PC-9 (cell line): ENCODE measurements at regions not wholly inside any gene's neighbourhood (a gene's known extent, or its start where the extent isn't known, plus 50 kb on each side); places are given as distances from the start of the nearest gene placed in this dataset.
"Not testable (repeated sequence)": the region's sequence is repeated elsewhere in the genome, so short reads cannot be mapped to it uniquely, and the experiment has no call there.

Source experiments
- BruUV-seq: library from RNA; stranded (reverse); fragments of 400-500 nt; replicated peaks from 2 replicates; lab custom pipeline; 2021; lab: Mats Ljungman, UMichigan
- CTCF ChIA-PET: fragments of 300-600 bp; sonication (Branson Sonifier 250); formaldehyde crosslinking; loops from one replicate; lab custom pipeline; 2022; ENCODE audit warnings: antibody characterized with exemption; lab: Charles Lee
- POLR2A ChIA-PET: fragments of 300-600 bp; sonication (Branson Sonifier 250); formaldehyde crosslinking; loops from one replicate; lab custom pipeline; 2022; ENCODE audit warnings: antibody characterized with exemption; ENCODE audit not compliant: unreplicated experiment; lab: Charles Lee
- DNase-seq, 2 experiments: peaks; one replicate each; pipeline versions ENCODE4 v3.0.0 to v3.0.0-alpha.2; 2015 to 2022; ENCODE audit warnings: mixed read lengths in 1 of 2
- H2AFZ ChIP-seq: fragments of 200-600 bp; sonication (generic); 2 replicates; pipeline ENCODE4 v1.8.1; 2017; ENCODE audit warnings: antibody characterized with exemption
- H3F3A ChIP-seq: fragments of 200-600 bp; sonication (generic); 2 replicates; pipeline ENCODE4 v1.8.1; 2017; ENCODE audit warnings: antibody characterized with exemption, mild to moderate bottlenecking, low read depth; ENCODE audit not compliant: insufficient read depth
- H3K27ac ChIP-seq: fragments of 200-600 bp; sonication (generic); 2 replicates; pipeline ENCODE4 v1.6.1; 2016; ENCODE audit warnings: mixed run types
- H3K27me3 ChIP-seq: fragments of 200-600 bp; sonication (generic); 2 replicates; pipeline ENCODE4 v1.6.1; 2016; ENCODE audit warnings: low read depth, mixed run types; ENCODE audit not compliant: insufficient read depth
- H3K36me3 ChIP-seq: fragments of 200-600 bp; sonication (generic); 2 replicates; pipeline ENCODE4 v1.6.1; 2016; ENCODE audit warnings: low read depth, mixed run types
- H3K4me1 ChIP-seq: fragments of 200-600 bp; sonication (generic); replicated peaks from 2 replicates; pipeline ENCODE4 v1.6.1; 2016; ENCODE audit warnings: mixed run types; ENCODE audit not compliant: insufficient read depth
- H3K4me2 ChIP-seq: fragments of 200-600 bp; sonication (generic); 2 replicates; pipeline ENCODE4 v1.6.1; 2017; ENCODE audit warnings: mixed run types
- H3K4me3 ChIP-seq: fragments of 200-600 bp; sonication (generic); 2 replicates; pipeline ENCODE4 v1.6.1; 2016; ENCODE audit warnings: mixed run types
- H3K79me2 ChIP-seq: fragments of 200-600 bp; sonication (generic); 2 replicates; pipeline ENCODE4 v1.6.1; 2017; ENCODE audit warnings: low read depth, mixed run types
- H3K9me2 ChIP-seq: fragments of 200-600 bp; sonication (generic); 2 replicates; pipeline ENCODE4 v1.8.1; 2017; ENCODE audit warnings: mild to moderate bottlenecking; ENCODE audit not compliant: insufficient read depth
- H3K9me3 ChIP-seq: fragments of 200-600 bp; sonication (generic); 2 replicates; pipeline ENCODE4 v1.8.1; 2016; ENCODE audit warnings: low read depth; ENCODE audit not compliant: insufficient read depth
- H4K20me1 ChIP-seq: fragments of 200-600 bp; sonication (generic); 2 replicates; pipeline ENCODE4 v1.8.1; 2017; ENCODE audit not compliant: insufficient read depth
- EZH2 ChIP-seq: fragments of 200-600 bp; sonication (generic); IDR thresholded peaks from 2 replicates; pipeline ENCODE4 v1.8.0; 2017; ENCODE audit warnings: antibody characterized with exemption, low read depth
- intact Hi-C: fragments of 100-400 bp; cut with micrococcal nuclease; formaldehyde crosslinking; loops from one replicate; pipeline ENCODE4 v1.10.0; 2022; ENCODE audit not compliant: unreplicated experiment
- TF ChIP-seq, protein P1 (sequence below): fragments of 200-600 bp; sonication (generic); conservative IDR thresholded peaks from 2 replicates; pipeline ENCODE4 v1.6.1; 2017; ENCODE audit warnings: mixed run types, antibody characterized with exemption, mild to moderate bottlenecking, moderate library complexity

- BruUV-seq: no TSS peak
- no peaks in the 10 kb centered on the region for H3K9me3 ChIP-seq
These were observed 66.5 kb upstream of the ZNF267 start for GRCh38 chr16:31807086-31807485.

GRCh38 chr16:31810863-31811262 is 62.7 kb upstream of the ZNF267 start:
- H3K27ac ChIP-seq: no peak overlapping the region
- no peaks in the 10 kb centered on the region for H3K4me1 ChIP-seq
- H3F3A ChIP-seq: no peaks in the 10 kb centered on the region
- no peaks in the 10 kb centered on the region for H3K36me3 ChIP-seq
- H3K9me2 ChIP-seq: no peaks in the 10 kb centered on the region
- no peak overlapping the region for H2AFZ ChIP-seq
- ChIA-PET POLR2A (no interaction called here), CTCF (no interaction called here)
- intact Hi-C loops: no loop called here
- H3K4me3 ChIP-seq: no peak overlapping the region
- H3K4me2 ChIP-seq: no peak overlapping the region
- DNase-seq: no peak
- no TSS peak for BruUV-seq
- TF ChIP-seq EZH2: no peak
- TF ChIP-seq, protein P1, sequence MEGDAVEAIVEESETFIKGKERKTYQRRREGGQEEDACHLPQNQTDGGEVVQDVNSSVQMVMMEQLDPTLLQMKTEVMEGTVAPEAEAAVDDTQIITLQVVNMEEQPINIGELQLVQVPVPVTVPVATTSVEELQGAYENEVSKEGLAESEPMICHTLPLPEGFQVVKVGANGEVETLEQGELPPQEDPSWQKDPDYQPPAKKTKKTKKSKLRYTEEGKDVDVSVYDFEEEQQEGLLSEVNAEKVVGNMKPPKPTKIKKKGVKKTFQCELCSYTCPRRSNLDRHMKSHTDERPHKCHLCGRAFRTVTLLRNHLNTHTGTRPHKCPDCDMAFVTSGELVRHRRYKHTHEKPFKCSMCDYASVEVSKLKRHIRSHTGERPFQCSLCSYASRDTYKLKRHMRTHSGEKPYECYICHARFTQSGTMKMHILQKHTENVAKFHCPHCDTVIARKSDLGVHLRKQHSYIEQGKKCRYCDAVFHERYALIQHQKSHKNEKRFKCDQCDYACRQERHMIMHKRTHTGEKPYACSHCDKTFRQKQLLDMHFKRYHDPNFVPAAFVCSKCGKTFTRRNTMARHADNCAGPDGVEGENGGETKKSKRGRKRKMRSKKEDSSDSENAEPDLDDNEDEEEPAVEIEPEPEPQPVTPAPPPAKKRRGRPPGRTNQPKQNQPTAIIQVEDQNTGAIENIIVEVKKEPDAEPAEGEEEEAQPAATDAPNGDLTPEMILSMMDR: no peak
- H3K9me3 ChIP-seq: no peaks in the 10 kb centered on the region
- no peaks in the 10 kb centered on the region for H4K20me1 ChIP-seq
- peaks cover 67% of the 10 kb centered on the region for H3K27me3 ChIP-seq
- no peaks in the 10 kb centered on the region for H3K79me2 ChIP-seq

More at GRCh38 chr16:31807086-31807485, 66.5 kb upstream of the ZNF267 start:
- no peaks in the 10 kb centered on the region for H3K79me2 ChIP-seq
- no peaks in the 10 kb centered on the region for H3K4me1 ChIP-seq
- no peak overlapping the region for H3K4me2 ChIP-seq
- no peaks in the 10 kb centered on the region for H3F3A ChIP-seq
- CTCF ChIA-PET: no interaction called here
- H3K27ac ChIP-seq: no peak overlapping the region
- H4K20me1 ChIP-seq: no peaks in the 10 kb centered on the region
- POLR2A ChIA-PET: no interaction called here
- TF ChIP-seq EZH2: no peak
- TF ChIP-seq, protein P1: no peak
- peaks cover 55% of the 10 kb centered on the region for H3K27me3 ChIP-seq
- DNase-seq: no peak
- intact Hi-C loops: loop anchor here (5.0 kb wide), 1 partner anchor 40 kb away; no protein-coding TSS in a partner anchor
- no peak overlapping the region for H2AFZ ChIP-seq
- H3K36me3 ChIP-seq: no peaks in the 10 kb centered on the region
- H3K9me2 ChIP-seq: no peaks in the 10 kb centered on the region
- H3K4me3 ChIP-seq: no peak overlapping the region

- CTCF ChIA-PET, H3K36me3 ChIP-seq, H3K27ac ChIP-seq, H3K9me2 ChIP-seq, H3K9me3 ChIP-seq, intact Hi-C loops, DNase-seq, POLR2A ChIA-PET, H2AFZ ChIP-seq, H4K20me1 ChIP-seq, H3F3A ChIP-seq, H3K79me2 ChIP-seq, H3K4me2 ChIP-seq, H3K4me1 ChIP-seq, BruUV-seq, H3K4me3 ChIP-seq: not testable (repeated sequence)
- H3K27me3 ChIP-seq: peaks cover 62% of the 10 kb centered on the region
These were observed 57.5 kb upstream of the ZNF267 start for GRCh38 chr16:31816141-31816540.

DNA sequence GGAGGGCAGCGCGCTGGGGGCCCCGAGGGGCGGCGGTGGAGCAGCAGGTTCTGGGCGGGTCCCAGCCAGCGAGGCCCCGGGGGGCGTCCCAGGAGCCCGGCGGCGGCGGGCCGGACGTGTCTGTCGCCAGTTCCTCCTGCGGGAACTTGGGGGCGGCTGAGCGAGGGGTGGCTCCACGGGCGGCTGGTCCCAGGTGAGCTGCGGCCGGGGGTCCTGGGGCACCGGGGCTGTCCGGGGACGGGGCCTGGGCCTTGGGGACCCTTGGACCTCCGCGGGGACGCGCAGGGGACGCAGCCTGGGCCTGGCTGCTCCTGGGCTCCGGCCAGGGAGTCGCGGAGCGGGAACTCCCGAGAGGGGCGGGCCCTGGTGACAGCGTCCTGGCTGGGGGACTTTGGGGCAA is 54.2 kb upstream of the ZNF267 start:
- CTCF ChIA-PET: no interaction called here
- intact Hi-C loops: no loop called here

More for the DNA sequence above, 54.2 kb upstream of the ZNF267 start:
- Histone ChIP-seq H3K4me1 (no peaks in the 10 kb centered on the region), H3K9me3 (no peaks in the 10 kb centered on the region), H3K27me3 (peaks cover 76% of the 10 kb centered on the region), H3F3A (no peaks in the 10 kb centered on the region), H3K4me3 (no peak overlapping the region), H3K9me2 (no peaks in the 10 kb centered on the region; the same call in 1 of the 2 replicates), H2AFZ (no peak overlapping the region), H3K4me2 (no peak overlapping the region), H3K27ac (no peak overlapping the region), H3K36me3 (no peaks in the 10 kb centered on the region), H4K20me1 (no peaks in the 10 kb centered on the region), H3K79me2 (no peaks in the 10 kb centered on the region)
- DNase-seq: no peak
- POLR2A ChIA-PET: no interaction called here
- no TSS peak for BruUV-seq
- TF ChIP-seq EZH2: no peak
- TF ChIP-seq, protein P1: no peak
